CD14-positive monocyte (primary cell): ENCODE measurements at regions not wholly inside any gene's neighbourhood (a gene's known extent, or its start where the extent isn't known, plus 50 kb on each side); places are given as distances from the start of the nearest gene placed in this dataset.

Experiments used
- DNase-seq, 3 donors: peaks; one replicate each; pipeline ENCODE4 v3.0.0-alpha.2; 2011 to 2022
- H2AFZ ChIP-seq: 2 replicates; pipeline ENCODE4 v1.6.0; 2012; ENCODE audit warnings: mild to moderate bottlenecking, low read depth, low read length, inconsistent platforms; ENCODE audit not compliant: insufficient read depth, poor library complexity, severe bottlenecking
- H3K27ac ChIP-seq, 2 donors: 1 replicate in 1 of 2; 2 replicates in 1 of 2; pipeline ENCODE4 v1.5.1; 2012 to 2013; ENCODE audit warnings: low read length in 2 of 2, control low read depth in 1 of 2, inconsistent platforms in 1 of 2, low read depth in 1 of 2, mild to moderate bottlenecking in 1 of 2
- H3K27me3 ChIP-seq, 2 donors: one replicate each; pipeline versions ENCODE4 v1.6.0 to v1.6.1; 2011 to 2013; ENCODE audit warnings: low read length in 2 of 2; ENCODE audit not compliant: control insufficient read depth in 2 of 2, insufficient read depth in 2 of 2
- H3K36me3 ChIP-seq, 2 donors: replicated peaks in 1 of 2; 1 replicate in 1 of 2; 2 replicates in 1 of 2; pipeline versions ENCODE4 v1.5.1 to v1.6.1; 2012 to 2013; ENCODE audit warnings: low read length in 2 of 2, control low read depth in 1 of 2, inconsistent platforms in 1 of 2, mild to moderate bottlenecking in 1 of 2; ENCODE audit not compliant: insufficient read depth in 2 of 2, control insufficient read depth in 1 of 2
- H3K4me1 ChIP-seq, 2 donors: 1 replicate in 1 of 2; 2 replicates in 1 of 2; pipeline versions ENCODE4 v1.5.1 to v1.6.1; 2012 to 2013; ENCODE audit warnings: low read length in 2 of 2, control low read depth in 1 of 2, inconsistent platforms in 1 of 2, mild to moderate bottlenecking in 1 of 2, moderate library complexity in 1 of 2; ENCODE audit not compliant: insufficient read depth in 2 of 2, control insufficient read depth in 1 of 2
- H3K4me2 ChIP-seq: replicated peaks from 2 replicates; pipeline ENCODE3; 2012; ENCODE audit warnings: low read length, moderate library complexity, mild to moderate bottlenecking; ENCODE audit not compliant: poor library complexity, severe bottlenecking; ENCODE audit errors: extremely low read depth
- H3K4me3 ChIP-seq, 3 experiments: fragments of 200-600 bp in 1 of 3; sonication (generic) in 1 of 3; replicated peaks in 1 of 3; 1 replicate in 2 of 3; 2 replicates in 1 of 3; pipeline ENCODE4 v1.5.1; 2011 to 2013; ENCODE audit warnings: low read length in 3 of 3, mild to moderate bottlenecking in 3 of 3, control low read depth in 2 of 3, low read depth in 2 of 3, inconsistent platforms in 1 of 3, moderate library complexity in 1 of 3
- H3K79me2 ChIP-seq: 2 replicates; pipeline ENCODE4 v1.6.0; 2012; ENCODE audit warnings: mild to moderate bottlenecking, control low read depth, inconsistent platforms, low read length, moderate library complexity; ENCODE audit not compliant: insufficient read depth
- H3K9ac ChIP-seq: 2 replicates; pipeline ENCODE4 v1.6.0; 2017; ENCODE audit warnings: low read length, mild to moderate bottlenecking; ENCODE audit not compliant: insufficient read depth, poor library complexity, severe bottlenecking
- H3K9me3 ChIP-seq, 2 donors: replicated peaks in 1 of 2; 1 replicate in 1 of 2; 2 replicates in 1 of 2; pipeline versions ENCODE4 v1.5.1 to v1.6.1; 2012 to 2013; ENCODE audit warnings: low read length in 2 of 2, control low read depth in 1 of 2; ENCODE audit not compliant: control insufficient read depth in 1 of 2, insufficient read depth in 1 of 2
- H4K20me1 ChIP-seq: 2 replicates; pipeline ENCODE4 v1.6.0; 2012; ENCODE audit warnings: mild to moderate bottlenecking, low read length, control low read depth, moderate library complexity; ENCODE audit not compliant: insufficient read depth
- H3K27ac Mint-ChIP-seq, 7 donors: one replicate each; pipeline ENCODE4 v1.8.0; 2020; ENCODE audit warnings: mild to moderate bottlenecking in 7 of 7, mixed read lengths in 7 of 7, moderate library complexity in 6 of 7, inconsistent platforms in 2 of 7
- H3K27me3 Mint-ChIP-seq, 3 donors: one replicate each; pipeline ENCODE4 v1.8.0; 2021 to 2022; ENCODE audit warnings: low read depth in 3 of 3, mild to moderate bottlenecking in 3 of 3, mixed read lengths in 3 of 3, moderate library complexity in 3 of 3, inconsistent platforms in 1 of 3
- H3K36me3 Mint-ChIP-seq, 2 donors: one replicate each; pipeline ENCODE4 v1.8.0; 2020; ENCODE audit warnings: mixed read lengths in 2 of 2, inconsistent platforms in 1 of 2, mild to moderate bottlenecking in 1 of 2
- H3K4me1 Mint-ChIP-seq: one replicate; pipeline ENCODE4 v1.8.0; 2020; ENCODE audit warnings: mild to moderate bottlenecking, mixed read lengths
- H3K4me3 Mint-ChIP-seq, 2 donors: one replicate each; pipeline ENCODE4 v1.8.0; 2020; ENCODE audit warnings: mild to moderate bottlenecking in 2 of 2, mixed read lengths in 2 of 2, moderate library complexity in 1 of 2
- H3K9me3 Mint-ChIP-seq, 7 donors: one replicate each; pipeline ENCODE4 v1.8.0; 2020 to 2022; ENCODE audit warnings: mixed read lengths in 7 of 7, mild to moderate bottlenecking in 6 of 7, moderate library complexity in 6 of 7, inconsistent platforms in 2 of 7
- CTCF ChIP-seq: fragments of 200-600 bp; IDR thresholded peaks from one replicate; pipeline ENCODE4 v1.8.0; 2022; ENCODE audit warnings: antibody characterized with exemption, mild to moderate bottlenecking
- WGBS: methylation state at CpG from one replicate; pipeline ENCODE4 v1.1.5; 2013; ENCODE audit warnings: missing lambda C conversion rate; ENCODE audit not compliant: insufficient coverage; 5-methylcytosine and 5-hydroxymethylcytosine counted together
- intact Hi-C, 2 donors: fragments of 100-400 bp; cut with micrococcal nuclease; formaldehyde crosslinking; loops; one replicate each; pipeline versions ENCODE4 v1.15.0 to v1.15.1; 2023

GRCh38 chr12:131219670-131220330, 266.1 kb downstream of the ADGRD1 start:
- Mint-ChIP-seq H3K36me3 (no peaks in the 10 kb centered on the region), H3K9me3 (peaks cover 0 to 6% (median 0%) of the 10 kb centered on the region in 7 donors), H3K4me3 (no peak overlapping the region), H3K4me1 (peaks cover 21% of the 10 kb centered on the region), H3K27me3 (peaks cover 28 to 46% (median 31%) of the 10 kb centered on the region in 3 donors), H3K27ac (no peak overlapping the region)
- intact Hi-C loops: no loop called here
- no peaks in the 10 kb centered on the region for H3K36me3 ChIP-seq
- 84% methylated on average over 10 of the region's 11 CpGs for WGBS
- no peak overlapping the region for H3K4me2 ChIP-seq
- H3K79me2 ChIP-seq: no peaks in the 10 kb centered on the region
- H2AFZ ChIP-seq: no peak overlapping the region
- peaks cover 6 to 9% of the 10 kb centered on the region in 2 donors for H3K4me1 ChIP-seq
- no peak overlapping the region for H3K9ac ChIP-seq
- H4K20me1 ChIP-seq: no peaks in the 10 kb centered on the region
- TF ChIP-seq CTCF: no peak
- H3K27me3 ChIP-seq: peaks cover 0 to 22% of the 10 kb centered on the region in 2 donors
- H3K4me3 ChIP-seq: no peak overlapping the region
- H3K27ac ChIP-seq: no peak overlapping the region
- H3K9me3 ChIP-seq: no peaks in the 10 kb centered on the region
- DNase-seq: no peak

DNA sequence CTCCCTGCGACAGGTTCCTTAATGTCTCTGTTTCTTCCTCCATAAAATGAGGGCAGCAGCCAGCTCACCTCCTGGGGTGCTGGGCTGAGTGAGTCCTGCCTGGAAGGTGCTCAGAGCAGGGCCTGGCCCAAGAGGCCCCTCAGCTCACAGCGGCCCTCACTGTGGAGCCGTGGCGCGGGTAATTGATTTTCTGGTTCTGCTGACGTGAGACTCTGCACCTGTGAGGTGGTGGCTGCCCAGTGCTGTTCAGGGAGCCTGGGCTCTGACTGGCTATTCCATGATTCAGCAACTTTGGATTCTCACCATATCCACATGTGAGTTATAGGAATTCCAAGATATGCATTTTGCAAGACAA, 266.6 kb downstream of the ADGRD1 start:
- no peak overlapping the region for H3K4me3 Mint-ChIP-seq

More for the DNA sequence above, 266.6 kb downstream of the ADGRD1 start:
- Histone ChIP-seq H3K27ac (no peak overlapping the region), H4K20me1 (no peaks in the 10 kb centered on the region), H3K79me2 (no peaks in the 10 kb centered on the region), H3K4me2 (no peak overlapping the region), H3K9ac (no peak overlapping the region), H3K9me3 (no peaks in the 10 kb centered on the region), H2AFZ (no peak overlapping the region), H3K4me1 (peaks cover 6 to 9% of the 10 kb centered on the region in 2 donors), H3K27me3 (peaks cover 0 to 22% of the 10 kb centered on the region in 2 donors), H3K4me3 (no peak overlapping the region), H3K36me3 (no peaks in the 10 kb centered on the region)
- WGBS: 100% methylated on average over 5 of the region's 6 CpGs
- Mint-ChIP-seq H3K36me3 (no peaks in the 10 kb centered on the region), H3K9me3 (peaks cover 0 to 6% (median 0%) of the 10 kb centered on the region in 7 donors), H3K4me1 (peaks cover 21% of the 10 kb centered on the region), H3K27me3 (peaks cover 28 to 46% (median 31%) of the 10 kb centered on the region in 3 donors), H3K27ac (no peak overlapping the region)
- intact Hi-C loops: no loop called here
- no peak for DNase-seq
- no peak for TF ChIP-seq CTCF
